HG03354 (cell line): ENCODE measurements at regions not wholly inside any gene's neighbourhood (a gene's known extent, or its start where the extent isn't known, plus 50 kb on each side); places are given as distances from the start of the nearest gene placed in this dataset.
"Not testable (repeated sequence)": the region's sequence is repeated elsewhere in the genome, so short reads cannot be mapped to it uniquely, and the experiment has no call there.

Source experiments
- ATAC-seq: cut with Tn5 transposase; IDR thresholded peaks from one replicate; pipeline ENCODE4 v1.9.1; 2021; ENCODE audit warnings: mild to moderate bottlenecking; ENCODE audit not compliant: unreplicated experiment, poor library complexity, severe bottlenecking

- ATAC-seq = no peak
These were observed 119.7 kb downstream of the DTL start for GRCh38 chr1:212155219-212155618.

- ATAC-seq = no peak
These were observed 121.7 kb downstream of the DTL start for GRCh38 chr1:212157252-212157651.

GRCh38 chr1:212158912-212159796, 123.6 kb downstream of the DTL start:
- peak; percentile 66 for ATAC-seq

- no peak for ATAC-seq
These were observed 123.9 kb upstream of the PPP2R5A start for GRCh38 chr1:212161231-212161781.

- ATAC-seq = peak; percentile 43
These were observed 122.6 kb upstream of the PPP2R5A start for GRCh38 chr1:212162635-212163034.

GRCh38 chr1:212164095-212164872, 120.9 kb upstream of the PPP2R5A start:
- ATAC-seq = no peak

GRCh38 chr1:212166244-212166643, 119.0 kb upstream of the PPP2R5A start:
- ATAC-seq = no peak

- ATAC-seq = no peak
These were observed 118.6 kb upstream of the PPP2R5A start for GRCh38 chr1:212166644-212167043.

GRCh38 chr1:212167098-212167497, 118.1 kb upstream of the PPP2R5A start:
- ATAC-seq = no peak

GRCh38 chr1:212173567-212173966, 111.6 kb upstream of the PPP2R5A start:
- no peak for ATAC-seq

GRCh38 chr1:212174295-212174694, 110.9 kb upstream of the PPP2R5A start:
- ATAC-seq = not testable (repeated sequence)

GRCh38 chr1:212177542-212177941, 107.7 kb upstream of the PPP2R5A start:
- no peak for ATAC-seq

GRCh38 chr1:212178851-212179250, 106.4 kb upstream of the PPP2R5A start:
- ATAC-seq = no peak

GRCh38 chr1:212179394-212180076, 105.7 kb upstream of the PPP2R5A start:
- no peak for ATAC-seq

GRCh38 chr1:212181015-212181882, 104.0 kb upstream of the PPP2R5A start:
- ATAC-seq = no peak

GRCh38 chr1:212182171-212182570, 103.0 kb upstream of the PPP2R5A start:
- no peak for ATAC-seq

- no peak for ATAC-seq
These were observed 102.6 kb upstream of the PPP2R5A start for GRCh38 chr1:212182579-212182978.

- peak; percentile 98 for ATAC-seq
These were observed 98.6 kb upstream of the PPP2R5A start for GRCh38 chr1:212186427-212187207.
